ENCODE measurements at regions not wholly inside any gene's neighbourhood (a gene's known extent, or its start where the extent isn't known, plus 50 kb on each side); places are given as distances from the start of the nearest gene placed in this dataset.

GRCh38 chr9:88713010-88713409, 178.0 kb downstream of the NXNL2 start:
- H3K27ac Mint-ChIP-seq: no peak overlapping the region
- H3K4me1 ChIP-seq (ENCODE audit: insufficient read depth, low read length): no peaks in the 10 kb centered on the region
- H3K14ac ChIP-seq (ENCODE audit: insufficient read depth, low read length): no peak overlapping the region
- no peaks in the 10 kb centered on the region for H3K4me1 Mint-ChIP-seq
- no peak overlapping the region for H3T11ph ChIP-seq (ENCODE audit: low read length)
- no peak overlapping the region for H2BK5ac ChIP-seq (ENCODE audit: insufficient read length, low read length)
- no peak overlapping the region for H2AK5ac ChIP-seq (ENCODE audit: insufficient read length, low read length)
- TF ChIP-seq, protein P1, sequence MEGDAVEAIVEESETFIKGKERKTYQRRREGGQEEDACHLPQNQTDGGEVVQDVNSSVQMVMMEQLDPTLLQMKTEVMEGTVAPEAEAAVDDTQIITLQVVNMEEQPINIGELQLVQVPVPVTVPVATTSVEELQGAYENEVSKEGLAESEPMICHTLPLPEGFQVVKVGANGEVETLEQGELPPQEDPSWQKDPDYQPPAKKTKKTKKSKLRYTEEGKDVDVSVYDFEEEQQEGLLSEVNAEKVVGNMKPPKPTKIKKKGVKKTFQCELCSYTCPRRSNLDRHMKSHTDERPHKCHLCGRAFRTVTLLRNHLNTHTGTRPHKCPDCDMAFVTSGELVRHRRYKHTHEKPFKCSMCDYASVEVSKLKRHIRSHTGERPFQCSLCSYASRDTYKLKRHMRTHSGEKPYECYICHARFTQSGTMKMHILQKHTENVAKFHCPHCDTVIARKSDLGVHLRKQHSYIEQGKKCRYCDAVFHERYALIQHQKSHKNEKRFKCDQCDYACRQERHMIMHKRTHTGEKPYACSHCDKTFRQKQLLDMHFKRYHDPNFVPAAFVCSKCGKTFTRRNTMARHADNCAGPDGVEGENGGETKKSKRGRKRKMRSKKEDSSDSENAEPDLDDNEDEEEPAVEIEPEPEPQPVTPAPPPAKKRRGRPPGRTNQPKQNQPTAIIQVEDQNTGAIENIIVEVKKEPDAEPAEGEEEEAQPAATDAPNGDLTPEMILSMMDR (conservative IDR thresholded peaks at IDR 0.05): no peak
- H2BK120ac ChIP-seq (ENCODE audit: low read depth, low read length, poor library complexity, severe bottlenecking): no peak overlapping the region
- no peaks in the 10 kb centered on the region for H4K20me1 ChIP-seq (ENCODE audit: control insufficient read depth, insufficient read depth, insufficient read length)
- no peaks in the 10 kb centered on the region for H3K36me3 Mint-ChIP-seq (ENCODE audit: insufficient read depth in 1 of 3, low read depth in 3 of 3)
- no peak for DNase-seq
- no peaks in the 10 kb centered on the region for H3K9me3 ChIP-seq (ENCODE audit: control insufficient read depth, low read depth, low read length)
- no peak overlapping the region for H2AFZ ChIP-seq (ENCODE audit: low read length)
- peaks cover 4% of the 10 kb centered on the region; the same call in 1 of the 2 replicates for H3K27me3 Mint-ChIP-seq (ENCODE audit: low read depth)
- H4K91ac ChIP-seq (ENCODE audit: insufficient read length, low read depth, low read length): no peak overlapping the region
- H2BK12ac ChIP-seq (ENCODE audit: insufficient read length, low read depth, low read length): no peak overlapping the region
- no peak overlapping the region for H3K56ac ChIP-seq (ENCODE audit: insufficient read length, low read depth, low read length)
- H3K9ac ChIP-seq (ENCODE audit: extremely low read depth, insufficient read length, low read length): no peak overlapping the region
- H2BK20ac ChIP-seq (ENCODE audit: low read depth, low read length, poor library complexity, severe bottlenecking): no peak overlapping the region
- no peaks in the 10 kb centered on the region; a peak in 3 of 5 replicates for H3K9me3 Mint-ChIP-seq
- no peak overlapping the region for H3K23ac ChIP-seq (ENCODE audit: insufficient read length, low read depth, low read length)
- H3K23me2 ChIP-seq (ENCODE audit: insufficient read length, low read depth, low read length, poor library complexity, severe bottlenecking): no peaks in the 10 kb centered on the region
- H4K8ac ChIP-seq (replicated peaks; ENCODE audit: insufficient read length, low read depth, low read length): no peak overlapping the region
- no peak overlapping the region for H3K4ac ChIP-seq (ENCODE audit: low read depth, low read length)
- H3K4me3 Mint-ChIP-seq: no peak overlapping the region
- no peak overlapping the region for H3K27ac ChIP-seq (ENCODE audit: insufficient read length, low read depth, low read length)
- no peak overlapping the region for H4K5ac ChIP-seq (ENCODE audit: insufficient read length, low read depth, low read length)
- H3K4me2 ChIP-seq (ENCODE audit: insufficient read depth, insufficient read length, low read length): no peak overlapping the region
- H2BK15ac ChIP-seq (ENCODE audit: low read depth, low read length): no peak overlapping the region
- H3K79me2 ChIP-seq (ENCODE audit: insufficient read depth, low read length): no peaks in the 10 kb centered on the region
- H3K18ac ChIP-seq (ENCODE audit: insufficient read length, low read depth, low read length): no peak overlapping the region
- H3K79me1 ChIP-seq (ENCODE audit: insufficient read depth, low read depth, low read length, poor library complexity, severe bottlenecking): no peaks in the 10 kb centered on the region
- no peaks in the 10 kb centered on the region for H3K27me3 ChIP-seq (ENCODE audit: insufficient read depth, low read length)

Data from H9 (cell line).